Stimulated activated naive CD8-positive, alpha-beta T cell treated with anti-CD3 and anti-CD28 coated beads, Interleukin-15, Interleukin-2, amounts not matched to agents 100 ng/mL and 50 ng/mL, for 24 hours (primary cell): ENCODE measurements at regions not wholly inside any gene's neighbourhood (a gene's known extent, or its start where the extent isn't known, plus 50 kb on each side); places are given as distances from the start of the nearest gene placed in this dataset.
"Not testable (repeated sequence)": the region's sequence is repeated elsewhere in the genome, so short reads cannot be mapped to it uniquely, and the experiment has no call there.

Source experiments
- H3K27ac Mint-ChIP-seq: one replicate; pipeline ENCODE4 v1.8.0; 2021; ENCODE audit warnings: mild to moderate bottlenecking, mixed read lengths
- H3K27me3 Mint-ChIP-seq: one replicate; pipeline ENCODE4 v1.8.0; 2021; ENCODE audit warnings: mixed read lengths
- H3K36me3 Mint-ChIP-seq: one replicate; pipeline ENCODE4 v1.8.0; 2021; ENCODE audit warnings: low read depth, mixed read lengths
- H3K4me1 Mint-ChIP-seq: one replicate; pipeline ENCODE4 v1.8.0; 2021; ENCODE audit warnings: low read depth, mixed read lengths
- H3K4me3 Mint-ChIP-seq: one replicate; pipeline ENCODE4 v1.8.0; 2021; ENCODE audit warnings: mild to moderate bottlenecking, mixed read lengths
- H3K9me3 Mint-ChIP-seq: one replicate; pipeline ENCODE4 v1.8.0; 2021; ENCODE audit warnings: mixed read lengths

GRCh38 chr4:108417923-108418322, 202.5 kb upstream of the RPL34 start:
- H3K4me3 Mint-ChIP-seq = no peak overlapping the region
- peaks cover 5% of the 10 kb centered on the region for H3K9me3 Mint-ChIP-seq
- no peak overlapping the region for H3K27ac Mint-ChIP-seq
- peaks cover 3% of the 10 kb centered on the region for H3K4me1 Mint-ChIP-seq
- H3K27me3 Mint-ChIP-seq = no peaks in the 10 kb centered on the region
- no peaks in the 10 kb centered on the region for H3K36me3 Mint-ChIP-seq

GRCh38 chr4:108416831-108417230, 203.5 kb upstream of the RPL34 start:
- no peaks in the 10 kb centered on the region for H3K36me3 Mint-ChIP-seq
- no peaks in the 10 kb centered on the region for H3K9me3 Mint-ChIP-seq
- H3K27me3 Mint-ChIP-seq = no peaks in the 10 kb centered on the region
- H3K4me1 Mint-ChIP-seq = peaks cover 3% of the 10 kb centered on the region
- no peak overlapping the region for H3K27ac Mint-ChIP-seq
- no peak overlapping the region for H3K4me3 Mint-ChIP-seq

GRCh38 chr4:108415389-108415788, 205.0 kb upstream of the RPL34 start:
- Mint-ChIP-seq H3K9me3 (no peaks in the 10 kb centered on the region), H3K27me3 (no peaks in the 10 kb centered on the region), H3K36me3 (no peaks in the 10 kb centered on the region), H3K4me3 (no peak overlapping the region), H3K27ac (no peak overlapping the region), H3K4me1 (peaks cover 3% of the 10 kb centered on the region)

GRCh38 chr4:108411836-108412235, 208.5 kb upstream of the RPL34 start:
- Mint-ChIP-seq H3K27me3 (no peaks in the 10 kb centered on the region), H3K36me3 (no peaks in the 10 kb centered on the region), H3K4me3 (no peak overlapping the region), H3K4me1 (no peaks in the 10 kb centered on the region), H3K27ac (no peak overlapping the region), H3K9me3 (peaks cover 3% of the 10 kb centered on the region)

GRCh38 chr4:108409691-108410090, 210.7 kb upstream of the RPL34 start:
- not testable (repeated sequence) for H3K36me3 Mint-ChIP-seq
- peaks cover 12% of the 10 kb centered on the region for H3K9me3 Mint-ChIP-seq

GRCh38 chr4:108405586-108405985, 214.8 kb upstream of the RPL34 start:
- Mint-ChIP-seq H3K27me3 (no peaks in the 10 kb centered on the region), H3K27ac (no peak overlapping the region), H3K9me3 (peaks cover 12% of the 10 kb centered on the region), H3K4me1 (no peaks in the 10 kb centered on the region), H3K36me3 (no peaks in the 10 kb centered on the region), H3K4me3 (no peak overlapping the region)

More at GRCh38 chr4:108409691-108410090, 210.7 kb upstream of the RPL34 start:
- not testable (repeated sequence) for H3K27ac Mint-ChIP-seq, H3K4me3 Mint-ChIP-seq, H3K27me3 Mint-ChIP-seq, H3K4me1 Mint-ChIP-seq

- Mint-ChIP-seq H3K36me3 (no peaks in the 10 kb centered on the region), H3K9me3 (no peaks in the 10 kb centered on the region), H3K27ac (no peak overlapping the region), H3K4me3 (no peak overlapping the region), H3K4me1 (no peaks in the 10 kb centered on the region), H3K27me3 (no peaks in the 10 kb centered on the region)
These were observed 220.1 kb upstream of the RPL34 start for GRCh38 chr4:108400309-108400708.

GRCh38 chr4:108399610-108400265, 220.6 kb upstream of the RPL34 start:
- Mint-ChIP-seq H3K9me3 (no peaks in the 10 kb centered on the region), H3K27me3 (no peaks in the 10 kb centered on the region), H3K4me1 (no peaks in the 10 kb centered on the region), H3K36me3 (no peaks in the 10 kb centered on the region), H3K4me3 (no peak overlapping the region), H3K27ac (no peak overlapping the region)

GRCh38 chr4:108398836-108399235, 221.5 kb upstream of the RPL34 start:
- no peaks in the 10 kb centered on the region for H3K27me3 Mint-ChIP-seq
- no peaks in the 10 kb centered on the region for H3K4me1 Mint-ChIP-seq
- no peaks in the 10 kb centered on the region for H3K36me3 Mint-ChIP-seq
- H3K27ac Mint-ChIP-seq = no peak overlapping the region
- H3K9me3 Mint-ChIP-seq = no peaks in the 10 kb centered on the region
- H3K4me3 Mint-ChIP-seq = no peak overlapping the region

GRCh38 chr4:108398316-108398715, 222.1 kb upstream of the RPL34 start:
- no peak overlapping the region for H3K27ac Mint-ChIP-seq
- no peaks in the 10 kb centered on the region for H3K9me3 Mint-ChIP-seq
- no peak overlapping the region for H3K4me3 Mint-ChIP-seq
- H3K4me1 Mint-ChIP-seq = no peaks in the 10 kb centered on the region
- no peaks in the 10 kb centered on the region for H3K36me3 Mint-ChIP-seq
- no peaks in the 10 kb centered on the region for H3K27me3 Mint-ChIP-seq

GRCh38 chr4:108397850-108398249, 222.5 kb upstream of the RPL34 start:
- Mint-ChIP-seq H3K27ac (no peak overlapping the region), H3K4me1 (no peaks in the 10 kb centered on the region), H3K9me3 (no peaks in the 10 kb centered on the region), H3K36me3 (no peaks in the 10 kb centered on the region), H3K4me3 (no peak overlapping the region), H3K27me3 (no peaks in the 10 kb centered on the region)

- Mint-ChIP-seq H3K36me3 (no peaks in the 10 kb centered on the region), H3K4me1 (no peaks in the 10 kb centered on the region), H3K9me3 (no peaks in the 10 kb centered on the region), H3K4me3 (no peak overlapping the region), H3K27ac (no peak overlapping the region), H3K27me3 (no peaks in the 10 kb centered on the region)
These were observed 223.4 kb upstream of the RPL34 start for GRCh38 chr4:108396900-108397497.

GRCh38 chr4:108395786-108396185, 224.6 kb upstream of the RPL34 start:
- H3K9me3 Mint-ChIP-seq = no peaks in the 10 kb centered on the region
- no peaks in the 10 kb centered on the region for H3K27me3 Mint-ChIP-seq
- no peak overlapping the region for H3K27ac Mint-ChIP-seq
- H3K4me1 Mint-ChIP-seq = no peaks in the 10 kb centered on the region
- no peaks in the 10 kb centered on the region for H3K36me3 Mint-ChIP-seq
- H3K4me3 Mint-ChIP-seq = no peak overlapping the region

- no peaks in the 10 kb centered on the region for H3K4me1 Mint-ChIP-seq
- H3K4me3 Mint-ChIP-seq = no peak overlapping the region
- no peaks in the 10 kb centered on the region for H3K36me3 Mint-ChIP-seq
- no peaks in the 10 kb centered on the region for H3K9me3 Mint-ChIP-seq
- no peak overlapping the region for H3K27ac Mint-ChIP-seq
- H3K27me3 Mint-ChIP-seq = no peaks in the 10 kb centered on the region
These were observed 225.2 kb upstream of the LEF1 start for GRCh38 chr4:108393890-108394472.

- Mint-ChIP-seq H3K27ac (no peak overlapping the region), H3K9me3 (no peaks in the 10 kb centered on the region), H3K36me3 (no peaks in the 10 kb centered on the region)
These were observed 223.1 kb upstream of the LEF1 start for GRCh38 chr4:108391701-108392455.

More at GRCh38 chr4:108391701-108392455, 223.1 kb upstream of the LEF1 start:
- Mint-ChIP-seq H3K4me1 (no peaks in the 10 kb centered on the region), H3K27me3 (no peaks in the 10 kb centered on the region), H3K4me3 (no peak overlapping the region)
